GM12874 (cell line): ENCODE measurements at regions not wholly inside any gene's neighbourhood (a gene's known extent, or its start where the extent isn't known, plus 50 kb on each side); places are given as distances from the start of the nearest gene placed in this dataset.

Experiments used
- TF ChIP-seq, protein P1 (sequence below): IDR thresholded peaks from 2 replicates; pipeline ENCODE4 v1.5.1; 2011; ENCODE audit warnings: low read depth, mild to moderate bottlenecking, control low read depth, low read length, moderate library complexity; ENCODE audit not compliant: insufficient read depth

DNA sequence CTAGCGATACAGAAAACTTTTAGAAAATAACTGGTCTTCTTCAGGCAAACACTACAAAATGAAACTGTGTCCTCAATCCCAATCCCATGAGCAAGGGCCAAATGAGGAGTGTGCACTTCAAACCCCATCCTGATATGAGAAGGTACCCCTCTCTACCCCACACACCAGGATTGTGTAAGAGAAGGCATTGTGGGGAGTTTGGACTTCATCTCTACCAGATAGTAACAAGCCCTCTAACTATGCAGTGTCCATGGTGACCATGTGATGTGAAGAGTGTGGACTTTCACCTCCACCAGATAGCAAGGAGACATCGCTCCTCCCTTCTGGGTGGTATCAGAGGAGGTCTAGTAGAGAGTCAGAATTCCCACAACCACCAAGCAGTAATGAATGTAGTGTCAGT lies 769.3 kb downstream of the MECOM start:
- TF ChIP-seq, protein P1, sequence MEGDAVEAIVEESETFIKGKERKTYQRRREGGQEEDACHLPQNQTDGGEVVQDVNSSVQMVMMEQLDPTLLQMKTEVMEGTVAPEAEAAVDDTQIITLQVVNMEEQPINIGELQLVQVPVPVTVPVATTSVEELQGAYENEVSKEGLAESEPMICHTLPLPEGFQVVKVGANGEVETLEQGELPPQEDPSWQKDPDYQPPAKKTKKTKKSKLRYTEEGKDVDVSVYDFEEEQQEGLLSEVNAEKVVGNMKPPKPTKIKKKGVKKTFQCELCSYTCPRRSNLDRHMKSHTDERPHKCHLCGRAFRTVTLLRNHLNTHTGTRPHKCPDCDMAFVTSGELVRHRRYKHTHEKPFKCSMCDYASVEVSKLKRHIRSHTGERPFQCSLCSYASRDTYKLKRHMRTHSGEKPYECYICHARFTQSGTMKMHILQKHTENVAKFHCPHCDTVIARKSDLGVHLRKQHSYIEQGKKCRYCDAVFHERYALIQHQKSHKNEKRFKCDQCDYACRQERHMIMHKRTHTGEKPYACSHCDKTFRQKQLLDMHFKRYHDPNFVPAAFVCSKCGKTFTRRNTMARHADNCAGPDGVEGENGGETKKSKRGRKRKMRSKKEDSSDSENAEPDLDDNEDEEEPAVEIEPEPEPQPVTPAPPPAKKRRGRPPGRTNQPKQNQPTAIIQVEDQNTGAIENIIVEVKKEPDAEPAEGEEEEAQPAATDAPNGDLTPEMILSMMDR, result no peak

DNA sequence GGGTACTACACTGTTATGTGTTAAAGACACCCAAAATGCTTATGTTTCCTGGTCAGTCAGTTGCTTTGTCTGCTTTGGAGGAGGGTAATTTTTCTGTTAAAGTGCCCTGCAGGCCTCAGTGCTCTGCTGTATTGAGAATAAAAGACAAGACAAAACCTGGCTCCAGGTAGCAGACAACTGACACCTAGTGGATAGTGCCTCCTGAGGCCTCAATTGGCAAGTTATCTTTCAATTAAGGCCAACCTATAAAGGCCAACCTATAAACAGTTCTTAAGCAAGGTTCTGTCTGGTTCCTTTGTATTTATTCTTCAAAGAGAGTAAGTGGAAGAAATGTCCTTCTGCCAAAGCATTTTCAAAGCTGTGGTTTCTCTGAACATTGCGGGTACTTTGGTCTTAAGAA lies 773.8 kb downstream of the MECOM start:
- TF ChIP-seq, protein P1, result no peak

DNA sequence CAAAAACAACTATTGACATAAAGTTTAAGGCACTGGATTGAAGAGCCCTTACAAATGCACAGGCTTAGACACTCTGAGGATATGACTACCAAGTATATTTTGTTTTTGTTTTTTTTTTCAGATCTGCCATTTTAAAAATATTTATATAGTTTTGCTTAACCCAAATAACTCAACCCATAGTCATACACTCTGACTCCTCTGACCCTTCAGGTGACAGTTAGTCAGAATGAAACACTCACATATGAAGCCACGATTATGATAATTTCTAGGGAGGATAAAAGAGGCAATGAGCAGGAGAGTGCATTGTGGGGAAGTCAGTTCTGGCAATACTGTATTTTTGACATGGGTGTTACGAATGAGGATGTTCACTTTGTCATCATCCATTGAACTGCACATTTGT lies 774.7 kb downstream of the MECOM start:
- TF ChIP-seq, protein P1, result no peak

DNA sequence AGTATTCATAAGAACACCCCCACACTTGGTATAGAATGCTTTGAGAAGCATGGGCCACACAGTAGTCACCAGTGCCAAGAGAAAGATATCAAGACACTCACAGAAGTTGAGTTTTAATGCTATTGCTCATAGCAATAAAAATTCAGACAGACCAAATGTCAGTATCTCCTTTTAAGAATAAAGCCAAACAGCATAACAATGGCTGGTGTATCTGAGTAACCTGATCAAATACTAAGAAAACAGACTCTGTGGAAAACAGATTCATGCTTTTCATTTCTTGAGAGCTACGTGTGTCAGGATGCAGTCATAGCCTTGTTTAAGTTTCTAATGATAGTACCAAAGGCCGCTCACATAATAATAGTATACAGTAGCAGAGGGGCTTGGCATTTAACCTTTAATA lies 778.5 kb downstream of the MECOM start:
- TF ChIP-seq, protein P1, result no peak

DNA sequence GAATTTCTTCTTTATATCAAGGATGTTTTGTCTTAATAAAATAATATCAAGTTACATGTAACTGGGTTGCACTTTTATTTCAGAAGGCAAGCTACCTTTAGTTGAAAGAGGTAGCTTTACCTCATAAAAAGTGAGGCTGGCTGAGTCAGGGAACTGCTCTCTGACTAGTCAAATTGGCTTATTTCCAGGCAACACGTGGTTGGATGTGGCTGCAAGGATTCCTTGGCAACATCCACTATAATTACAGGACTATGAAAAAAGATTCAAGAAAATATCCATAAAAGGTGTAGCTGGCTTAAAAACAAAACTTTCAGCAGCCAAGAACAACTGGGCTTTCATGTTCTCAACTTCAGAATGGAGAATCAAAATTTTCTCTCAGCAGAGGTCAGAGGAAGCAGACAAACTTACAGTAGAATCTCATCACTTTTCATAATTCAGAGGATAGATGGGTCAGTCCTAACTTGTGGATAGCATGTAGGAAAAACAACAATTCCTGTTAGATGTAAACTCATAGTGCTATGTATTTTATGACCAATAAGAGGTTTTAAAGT lies 779.1 kb downstream of the MECOM start:
- TF ChIP-seq, protein P1, result no peak

DNA sequence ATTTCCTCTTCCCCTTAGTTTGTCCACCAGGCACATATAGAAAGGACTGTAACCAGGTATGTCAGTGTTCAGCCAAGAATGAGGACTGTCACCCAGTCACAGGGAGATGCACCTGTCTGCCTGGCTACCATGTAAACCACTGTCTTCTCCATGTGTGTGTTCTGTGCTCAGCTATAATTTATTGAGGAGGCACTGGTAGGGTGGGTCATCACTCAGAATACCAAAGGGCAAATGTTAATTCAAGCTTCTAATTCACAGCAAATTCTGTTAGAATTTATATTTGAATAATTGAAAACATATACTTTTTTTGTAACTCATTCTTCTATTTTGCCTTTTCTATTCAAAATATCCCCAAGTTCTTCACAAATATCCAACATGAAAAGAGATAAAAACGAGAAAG lies 780.4 kb downstream of the MECOM start:
- TF ChIP-seq, protein P1, result no peak

DNA sequence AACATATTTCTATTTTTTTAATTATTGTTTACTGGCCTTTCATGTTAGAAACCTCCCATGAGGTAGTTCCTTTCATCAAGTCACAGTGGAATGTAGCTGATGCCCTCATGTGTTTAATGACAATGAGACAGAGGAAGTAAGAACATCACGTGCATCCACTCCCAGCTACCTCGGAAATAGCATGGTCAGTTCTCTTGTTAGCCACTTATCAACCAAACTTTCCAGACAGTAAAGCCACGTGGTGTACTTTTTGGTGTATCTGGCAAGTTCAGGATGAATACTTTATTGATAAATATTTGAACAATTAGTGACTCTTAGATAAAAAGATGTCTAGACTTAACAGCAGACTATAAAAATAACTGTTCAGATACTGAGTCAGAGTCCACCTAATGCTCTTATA lies 781.7 kb downstream of the MECOM start:
- TF ChIP-seq, protein P1, result no peak

DNA sequence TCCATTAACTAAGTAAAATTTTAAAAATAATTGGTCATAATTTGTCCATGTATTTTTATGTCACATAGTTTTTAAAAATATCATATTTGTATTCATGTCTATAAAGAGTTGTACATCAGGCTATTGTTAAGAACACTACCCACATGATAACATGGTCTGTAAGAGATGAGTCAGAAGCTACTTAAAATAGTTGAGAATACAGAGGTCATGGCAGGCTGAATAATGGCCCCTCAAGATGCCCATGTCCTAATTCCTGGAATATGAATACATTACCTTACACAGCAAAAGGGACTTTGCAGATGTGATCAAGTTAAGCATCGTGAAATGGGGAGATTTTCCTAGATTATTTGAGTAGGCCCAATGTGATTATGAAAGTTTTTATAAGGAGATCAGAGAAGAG lies 782.9 kb upstream of the GOLIM4 start:
- TF ChIP-seq, protein P1, result no peak
